NB4 (cell line): ENCODE measurements at regions not wholly inside any gene's neighbourhood (a gene's known extent, or its start where the extent isn't known, plus 50 kb on each side); places are given as distances from the start of the nearest gene placed in this dataset.

Experiments used
- DNase-seq: peaks from one replicate; pipeline ENCODE4 v3.0.0; 2010; ENCODE audit warnings: low read depth
- H3K4me3 ChIP-seq: one replicate; pipeline ENCODE4 v1.5.1; 2011; ENCODE audit warnings: mild to moderate bottlenecking, low read depth, low read length, moderate library complexity
- CTCF ChIP-seq: IDR thresholded peaks from one replicate; pipeline ENCODE4 v1.5.1; 2012; ENCODE audit warnings: low read depth, low read length
- MAX ChIP-seq: IDR thresholded peaks from 2 replicates; pipeline ENCODE4 v1.6.1; 2011; ENCODE audit warnings: low read depth, low read length
- MYC ChIP-seq: IDR thresholded peaks from 2 replicates; pipeline ENCODE4 v1.6.1; 2011; ENCODE audit warnings: low read depth, low read length
- POLR2A ChIP-seq: IDR thresholded peaks from 2 replicates; pipeline ENCODE4 v1.6.1; 2011; ENCODE audit warnings: mild to moderate bottlenecking; ENCODE audit not compliant: insufficient read length; ENCODE audit errors: extremely low read depth

GRCh38 chr7:152905949-152906348 lies 146.4 kb downstream of the ACTR3B start:
- TF ChIP-seq MAX, result no peak
- DNase-seq, result no peak
- H3K4me3 ChIP-seq, result no peak overlapping the region

DNA sequence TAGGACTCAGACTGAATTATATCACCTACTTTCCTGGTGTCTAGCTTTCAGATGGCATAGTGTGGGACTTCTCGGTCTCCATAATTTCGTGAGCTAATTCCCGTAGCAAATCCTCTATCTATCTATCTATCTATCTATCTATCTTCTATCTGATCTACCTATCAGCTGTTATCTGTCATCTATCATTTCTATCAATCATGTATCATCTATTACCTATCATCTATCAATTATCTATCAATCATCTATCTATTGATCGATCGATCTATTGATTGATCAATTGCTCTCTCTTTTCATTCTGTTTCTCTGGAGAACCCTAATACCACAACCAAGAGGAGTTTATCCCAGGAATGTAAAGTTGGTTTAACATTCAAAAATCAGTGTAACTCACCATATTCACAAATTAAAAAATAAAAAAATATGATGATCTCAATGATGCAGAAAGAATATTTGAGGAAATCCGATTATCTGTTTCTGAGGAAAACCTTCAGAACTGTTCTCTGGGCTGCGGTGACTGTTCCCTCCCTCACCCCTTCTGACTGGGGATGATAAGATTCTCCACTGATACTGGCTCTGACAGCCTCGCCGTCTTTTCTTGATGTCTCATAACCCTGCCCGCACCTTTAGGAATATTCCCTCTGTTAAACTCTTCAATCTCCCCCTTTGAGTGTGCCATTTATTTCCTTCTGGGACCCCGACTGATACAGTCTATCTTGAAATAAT lies 147.7 kb downstream of the ACTR3B start:
- no peak for DNase-seq
- TF ChIP-seq POLR2A (no peak), MAX (no peak), CTCF (no peak), MYC (no peak)
- H3K4me3 ChIP-seq, result no peak overlapping the region

GRCh38 chr7:152909280-152909679 lies 149.7 kb downstream of the ACTR3B start:
- no peak for DNase-seq
- no peak overlapping the region for H3K4me3 ChIP-seq
- no peak for TF ChIP-seq MAX
- TF ChIP-seq MYC, result no peak
- no peak for TF ChIP-seq POLR2A

DNA sequence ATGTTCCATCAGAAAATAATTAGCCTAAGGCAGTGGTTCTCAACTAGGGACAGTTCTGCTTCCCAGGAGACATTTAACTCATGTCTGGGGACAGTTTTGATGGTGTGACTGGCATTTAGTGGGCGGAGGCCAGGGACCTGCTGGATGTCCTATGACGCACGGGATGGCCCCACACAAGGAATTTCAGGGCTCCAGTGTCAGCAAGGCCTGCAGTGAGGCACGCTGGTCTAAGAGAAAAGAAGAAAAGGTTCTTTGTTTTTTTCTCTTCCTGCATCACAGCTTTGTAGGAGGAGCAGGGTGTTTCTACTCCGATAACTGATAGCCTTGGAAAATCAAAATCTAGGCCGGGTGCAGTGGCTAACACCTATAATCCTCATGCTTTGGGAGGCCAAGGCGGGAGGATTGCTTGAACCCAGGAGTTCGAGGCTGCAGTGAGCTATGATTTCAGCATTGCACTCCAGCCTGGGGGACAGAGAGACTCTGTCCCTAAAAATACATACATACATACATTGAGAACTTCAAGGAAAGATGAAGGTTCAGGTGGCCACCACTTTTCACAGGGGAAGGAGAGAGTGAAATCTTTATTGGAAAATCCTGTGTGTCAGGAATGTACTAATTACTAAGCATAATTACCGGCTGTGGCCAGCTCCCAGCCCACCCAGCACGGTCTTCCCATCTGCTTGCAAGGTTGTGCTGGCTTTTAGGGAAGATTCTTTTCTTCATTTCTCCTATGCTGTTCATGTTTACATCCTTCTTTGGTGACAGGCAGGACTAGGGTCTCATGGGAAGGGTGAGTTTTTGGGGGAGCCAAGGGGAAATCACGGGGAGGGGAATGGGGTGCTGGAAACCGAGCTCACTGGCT lies 150.4 kb downstream of the ACTR3B start:
- no peak overlapping the region for H3K4me3 ChIP-seq
- no peak for DNase-seq
- TF ChIP-seq MAX (no peak), CTCF (no peak), MYC (no peak), POLR2A (no peak)

- no peak for DNase-seq
- TF ChIP-seq CTCF (no peak), POLR2A (no peak), MAX (no peak), MYC (no peak)
Observed at GRCh38 chr7:152910545-152911225, 151.1 kb downstream of the ACTR3B start.

DNA sequence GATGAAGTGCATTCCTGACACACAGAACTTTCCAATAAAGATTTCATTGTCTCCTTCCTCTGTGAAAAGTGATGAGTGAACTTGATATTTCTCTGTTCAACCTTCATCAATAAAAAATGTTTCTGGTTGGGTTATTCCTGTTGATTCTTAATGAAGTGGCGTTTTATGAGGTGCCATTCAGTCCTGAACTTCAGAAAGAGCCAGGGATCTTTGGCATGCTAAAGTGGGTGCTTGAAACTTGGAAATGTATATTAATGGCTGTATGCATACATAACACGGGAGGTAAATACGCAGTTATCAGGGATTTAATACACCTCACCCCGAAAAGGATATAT lies 151.6 kb downstream of the ACTR3B start:
- no peak for DNase-seq
- TF ChIP-seq MAX, result no peak
- TF ChIP-seq MYC, result no peak
- no peak for TF ChIP-seq POLR2A
- no peak for TF ChIP-seq CTCF
- H3K4me3 ChIP-seq, result no peak overlapping the region

More at GRCh38 chr7:152910545-152911225, 151.1 kb downstream of the ACTR3B start:
- H3K4me3 ChIP-seq, result no peak overlapping the region
